ENCODE measurements at regions not wholly inside any gene's neighbourhood (a gene's known extent, or its start where the extent isn't known, plus 50 kb on each side); places are given as distances from the start of the nearest gene placed in this dataset.

DNA sequence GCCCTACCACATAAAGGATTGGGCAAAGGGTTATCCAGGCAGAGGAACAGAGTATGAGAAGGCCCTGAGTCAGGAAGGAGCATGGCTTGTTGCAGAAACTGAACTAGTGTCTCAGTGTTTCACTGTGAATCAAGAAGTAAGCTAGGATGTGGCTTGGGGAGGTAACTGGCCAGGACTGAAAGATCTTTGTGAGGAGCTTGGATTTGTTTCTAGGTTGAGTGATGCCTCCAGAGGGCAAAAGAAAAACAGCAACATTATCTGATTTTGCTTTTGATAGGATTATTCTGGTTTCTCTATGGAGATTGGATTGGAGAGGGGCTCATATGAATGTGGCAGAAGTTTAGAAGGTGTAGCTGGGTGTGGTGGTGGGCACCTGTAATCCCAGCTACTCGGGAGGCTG lies 137.9 kb upstream of the HDAC9 start:
- H3K4me3 ChIP-seq (ENCODE audit: low read length): no peak overlapping the region
- DNase-seq (ENCODE audit: low read depth): no peak
- TF ChIP-seq, protein P1, sequence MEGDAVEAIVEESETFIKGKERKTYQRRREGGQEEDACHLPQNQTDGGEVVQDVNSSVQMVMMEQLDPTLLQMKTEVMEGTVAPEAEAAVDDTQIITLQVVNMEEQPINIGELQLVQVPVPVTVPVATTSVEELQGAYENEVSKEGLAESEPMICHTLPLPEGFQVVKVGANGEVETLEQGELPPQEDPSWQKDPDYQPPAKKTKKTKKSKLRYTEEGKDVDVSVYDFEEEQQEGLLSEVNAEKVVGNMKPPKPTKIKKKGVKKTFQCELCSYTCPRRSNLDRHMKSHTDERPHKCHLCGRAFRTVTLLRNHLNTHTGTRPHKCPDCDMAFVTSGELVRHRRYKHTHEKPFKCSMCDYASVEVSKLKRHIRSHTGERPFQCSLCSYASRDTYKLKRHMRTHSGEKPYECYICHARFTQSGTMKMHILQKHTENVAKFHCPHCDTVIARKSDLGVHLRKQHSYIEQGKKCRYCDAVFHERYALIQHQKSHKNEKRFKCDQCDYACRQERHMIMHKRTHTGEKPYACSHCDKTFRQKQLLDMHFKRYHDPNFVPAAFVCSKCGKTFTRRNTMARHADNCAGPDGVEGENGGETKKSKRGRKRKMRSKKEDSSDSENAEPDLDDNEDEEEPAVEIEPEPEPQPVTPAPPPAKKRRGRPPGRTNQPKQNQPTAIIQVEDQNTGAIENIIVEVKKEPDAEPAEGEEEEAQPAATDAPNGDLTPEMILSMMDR (conservative IDR thresholded peaks at IDR 0.05; ENCODE audit: low read length): peak; percentile 33

DNA sequence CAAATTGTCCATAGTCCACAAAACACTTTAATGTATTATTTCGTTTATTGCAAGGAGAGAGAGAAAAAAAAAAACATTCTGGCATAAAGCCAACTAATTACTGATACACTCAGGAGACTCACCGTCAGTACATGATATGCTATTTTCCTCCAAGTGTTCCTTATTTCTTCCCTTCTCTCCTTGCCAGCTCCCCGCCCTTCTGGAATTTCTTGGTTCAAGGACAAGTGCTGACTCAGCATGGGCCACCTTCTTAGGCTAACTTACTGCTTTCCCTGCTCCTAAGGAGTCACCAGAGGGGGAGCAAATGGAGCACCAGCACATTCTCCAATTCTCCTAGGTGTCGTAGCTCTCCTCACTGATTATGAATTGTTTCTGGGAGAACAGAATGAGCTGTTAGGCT lies 133.8 kb upstream of the HDAC9 start:
- no peak overlapping the region for H3K4me3 ChIP-seq (ENCODE audit: low read length)
- TF ChIP-seq, protein P1 (conservative IDR thresholded peaks at IDR 0.05; ENCODE audit: low read length): no peak
- DNase-seq (ENCODE audit: low read depth): no peak

DNA sequence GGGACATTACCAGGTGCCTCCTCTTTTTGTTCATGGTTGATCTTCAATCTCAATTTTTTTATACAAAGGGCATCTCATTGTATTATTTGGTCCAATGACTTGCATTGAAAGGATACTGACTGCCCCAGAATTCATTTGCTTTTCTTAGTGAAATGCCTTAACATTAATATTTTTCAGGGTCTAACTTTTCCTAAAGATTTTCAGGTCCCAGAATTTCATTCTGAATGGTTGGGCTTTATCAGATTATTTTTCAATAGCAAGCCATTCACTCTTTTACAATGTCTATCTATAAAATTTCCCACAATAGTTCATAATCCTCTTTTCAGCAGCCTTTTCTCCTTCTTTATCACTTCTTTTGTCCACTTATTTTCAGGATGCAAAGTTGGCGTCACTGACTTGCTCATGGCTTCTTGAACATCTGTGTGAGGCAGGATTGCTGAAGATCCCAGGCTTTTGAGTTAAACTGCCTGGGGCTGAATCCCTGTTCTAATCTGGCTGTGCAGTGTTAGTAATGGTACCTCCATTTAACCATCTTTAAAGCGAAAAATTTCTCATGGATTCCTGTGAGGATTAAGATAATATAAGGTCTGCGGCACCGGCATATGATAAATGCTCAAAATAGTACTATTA lies 131.7 kb upstream of the HDAC9 start:
- no peak overlapping the region for H3K4me3 ChIP-seq (ENCODE audit: low read length)
- TF ChIP-seq, protein P1 (conservative IDR thresholded peaks at IDR 0.05; ENCODE audit: low read length): no peak
- DNase-seq (ENCODE audit: low read depth): no peak

DNA sequence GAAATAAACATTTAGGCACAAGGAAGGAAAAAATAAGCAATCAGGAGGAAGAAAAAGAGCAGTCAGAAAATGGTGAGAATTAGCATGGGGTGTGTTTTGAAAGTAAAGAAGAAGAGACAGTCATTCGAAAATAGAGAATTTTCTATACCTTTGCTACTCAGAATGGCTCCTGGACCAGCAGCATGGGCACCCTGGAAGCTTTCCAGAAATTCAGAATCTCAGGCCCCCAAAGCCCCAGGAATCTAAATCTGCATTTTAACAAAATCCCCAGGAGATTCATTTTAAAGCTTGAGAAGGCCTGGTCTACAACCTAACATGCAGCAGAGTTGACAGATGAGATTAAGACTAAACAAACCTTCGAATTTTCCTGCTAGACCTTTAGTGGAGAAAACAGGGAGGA lies 131.2 kb upstream of the HDAC9 start:
- TF ChIP-seq, protein P1 (conservative IDR thresholded peaks at IDR 0.05; ENCODE audit: low read length): no peak
- no peak overlapping the region for H3K4me3 ChIP-seq (ENCODE audit: low read length)
- DNase-seq (ENCODE audit: low read depth): no peak

DNA sequence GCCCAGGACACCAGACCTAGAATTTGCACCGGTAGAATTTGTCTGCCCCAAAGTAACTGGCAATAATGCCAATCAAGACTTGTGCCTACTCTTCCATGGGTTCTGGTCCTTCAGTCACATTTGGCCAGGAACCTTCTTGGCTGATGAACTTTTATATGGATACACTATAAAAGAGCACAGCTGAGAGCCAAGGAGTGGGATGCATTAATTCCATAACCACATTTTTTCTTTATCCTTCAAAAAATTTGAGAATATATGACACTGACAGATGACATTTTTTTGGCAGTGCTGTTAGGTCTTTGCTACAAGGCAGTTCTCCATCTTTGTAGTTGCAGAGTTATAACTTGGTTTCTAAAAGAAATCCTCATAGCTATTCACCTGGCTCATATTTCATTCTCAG lies 129.2 kb upstream of the HDAC9 start:
- DNase-seq (ENCODE audit: low read depth): no peak
- no peak overlapping the region for H3K4me3 ChIP-seq (ENCODE audit: low read length)
- TF ChIP-seq, protein P1 (conservative IDR thresholded peaks at IDR 0.05; ENCODE audit: low read length): no peak

- no peak for DNase-seq (ENCODE audit: low read depth)
- TF ChIP-seq, protein P1 (conservative IDR thresholded peaks at IDR 0.05; ENCODE audit: low read length): no peak
- no peak overlapping the region for H3K4me3 ChIP-seq (ENCODE audit: low read length)
Measured at GRCh38 chr7:18369011-18369410, 126.5 kb upstream of the HDAC9 start.

GRCh38 chr7:18370633-18371032 lies 124.9 kb upstream of the HDAC9 start:
- no peak for DNase-seq (ENCODE audit: low read depth)
- TF ChIP-seq, protein P1 (conservative IDR thresholded peaks at IDR 0.05; ENCODE audit: low read length): no peak
- H3K4me3 ChIP-seq (ENCODE audit: low read length): no peak overlapping the region

Measured in AG10803 (cell line).